GM21825 (cell line): ENCODE measurements at regions not wholly inside any gene's neighbourhood (a gene's known extent, or its start where the extent isn't known, plus 50 kb on each side); places are given as distances from the start of the nearest gene placed in this dataset.
A peak's percentile ranks its signal among the peaks of the same experiment; 100 is the strongest.

ENCODE experiments used
- ATAC-seq: cut with Tn5 transposase; IDR thresholded peaks from one replicate; pipeline ENCODE4 v1.9.1; 2021; ENCODE audit warnings: mild to moderate bottlenecking, moderate library complexity; ENCODE audit not compliant: unreplicated experiment

GRCh38 chr6:128827675-128828464, 55.1 kb upstream of the LAMA2 start:
- no peak for ATAC-seq

GRCh38 chr6:128826606-128827005, 56.3 kb upstream of the LAMA2 start:
- no peak for ATAC-seq

GRCh38 chr6:128822271-128822670, 60.7 kb upstream of the LAMA2 start:
- no peak for ATAC-seq

GRCh38 chr6:128821116-128821515, 61.8 kb upstream of the LAMA2 start:
- ATAC-seq, result no peak

- ATAC-seq, result no peak
Measured at GRCh38 chr6:128808856-128809255, 74.1 kb upstream of the LAMA2 start.

GRCh38 chr6:128807577-128807976, 75.4 kb upstream of the LAMA2 start:
- ATAC-seq, result no peak

GRCh38 chr6:128806261-128806660, 76.7 kb upstream of the LAMA2 start:
- ATAC-seq, result no peak

GRCh38 chr6:128803911-128804310, 79.0 kb upstream of the LAMA2 start:
- ATAC-seq, result no peak

GRCh38 chr6:128801621-128802020, 81.3 kb upstream of the LAMA2 start:
- no peak for ATAC-seq

GRCh38 chr6:128784266-128784665, 98.7 kb upstream of the LAMA2 start:
- ATAC-seq, result no peak

- ATAC-seq, result no peak
Measured at GRCh38 chr6:128768187-128768586, 114.8 kb upstream of the LAMA2 start.

GRCh38 chr6:128767705-128768104, 115.2 kb upstream of the LAMA2 start:
- ATAC-seq, result no peak

- ATAC-seq, result no peak
Measured at GRCh38 chr6:128767150-128767549, 115.8 kb upstream of the LAMA2 start.

GRCh38 chr6:128763599-128764300, 119.2 kb upstream of the LAMA2 start:
- no peak for ATAC-seq

- ATAC-seq, result no peak
Measured at GRCh38 chr6:128759901-128760300, 123.0 kb upstream of the LAMA2 start.

- no peak for ATAC-seq
Measured at GRCh38 chr6:128759447-128759846, 123.5 kb upstream of the LAMA2 start.

GRCh38 chr6:128757961-128758360, 125.0 kb upstream of the LAMA2 start:
- no peak for ATAC-seq

GRCh38 chr6:128754658-128755256, 128.2 kb upstream of the LAMA2 start:
- ATAC-seq, result peak; percentile 97

GRCh38 chr6:128743974-128744765, 138.8 kb upstream of the LAMA2 start:
- no peak for ATAC-seq

- ATAC-seq, result no peak
Measured at GRCh38 chr6:128742900-128743299, 140.0 kb upstream of the LAMA2 start.

- ATAC-seq, result no peak
Measured at GRCh38 chr6:128740951-128741350, 142.0 kb upstream of the LAMA2 start.
